ENCODE measurements at regions not wholly inside any gene's neighbourhood (a gene's known extent, or its start where the extent isn't known, plus 50 kb on each side); places are given as distances from the start of the nearest gene placed in this dataset.
"Not testable (repeated sequence)": the region's sequence is repeated elsewhere in the genome, so short reads cannot be mapped to it uniquely, and the experiment has no call there.

GRCh38 chr6:137303441-137303840 lies 84.3 kb upstream of the IFNGR1 start:
- ATAC-seq (ENCODE audit: low FRiP score in 2 of 2), result no peak
- DNase-seq, result no peak
- H3K4me3 ChIP-seq, result no peak overlapping the region
- TF ChIP-seq POLR2AphosphoS5 (IDR thresholded peaks at IDR 0.05) (no peak), CTCF (IDR thresholded peaks at IDR 0.05) (no peak), POLR2A (IDR thresholded peaks at IDR 0.05) (no peak), EP300 (IDR thresholded peaks at IDR 0.05) (no peak)
- 77 to 93% methylated on average over 2 of the region's 2 CpGs for WGBS, 2 donors
- peaks cover 0 to 2% (median 0%) of the 10 kb centered on the region in 4 donors for H3K4me1 ChIP-seq
- no peaks in the 10 kb centered on the region for H3K9me3 ChIP-seq
- H3K27ac ChIP-seq, result no peak overlapping the region
- no peaks in the 10 kb centered on the region for H3K27me3 ChIP-seq
- no peaks in the 10 kb centered on the region for H3K36me3 ChIP-seq

GRCh38 chr6:137299681-137300080 lies 80.5 kb upstream of the IFNGR1 start:
- no peaks in the 10 kb centered on the region for H3K4me1 ChIP-seq
- no peaks in the 10 kb centered on the region for H3K9me3 ChIP-seq
- H3K27me3 ChIP-seq, result no peaks in the 10 kb centered on the region
- H3K36me3 ChIP-seq, result no peaks in the 10 kb centered on the region
- no peak for DNase-seq
- H3K4me3 ChIP-seq, result no peak overlapping the region
- 50 to 62% methylated on average over 3 of the region's 3 CpGs for WGBS, 2 donors
- TF ChIP-seq EP300 (IDR thresholded peaks at IDR 0.05), result no peak
- no peak for TF ChIP-seq POLR2AphosphoS5 (IDR thresholded peaks at IDR 0.05)
- TF ChIP-seq POLR2A (IDR thresholded peaks at IDR 0.05), result no peak
- no peak for TF ChIP-seq CTCF (IDR thresholded peaks at IDR 0.05)
- no peak for ATAC-seq (ENCODE audit: low FRiP score in 2 of 2)
- H3K27ac ChIP-seq, result no peak overlapping the region

- Histone ChIP-seq H3K4me1 (no peaks in the 10 kb centered on the region), H3K9me3 (no peaks in the 10 kb centered on the region), H3K36me3 (no peaks in the 10 kb centered on the region), H3K4me3 (no peak overlapping the region), H3K27ac (no peak overlapping the region), H3K27me3 (no peaks in the 10 kb centered on the region)
- no peak for TF ChIP-seq CTCF (IDR thresholded peaks at IDR 0.05)
- DNase-seq (peak in 1 of 2 donors; percentile 42), ATAC-seq (ENCODE audit: low FRiP score in 2 of 2) (peak in 1 of 2 donors; percentile 72)
- WGBS, 2 donors, result 40 to 59% methylated on average over 5 of the region's 5 CpGs
These were observed 78.7 kb upstream of the IFNGR1 start for GRCh38 chr6:137297887-137298286.

GRCh38 chr6:137292326-137292725 lies 73.1 kb upstream of the IFNGR1 start:
- H3K9me3 ChIP-seq; DNase-seq; H3K4me3 ChIP-seq; H3K27me3 ChIP-seq; ATAC-seq (ENCODE audit: low FRiP score in 2 of 2); H3K36me3 ChIP-seq; H3K27ac ChIP-seq: not testable (repeated sequence)
- WGBS, 2 donors, result 70 to 87% methylated on average over 3 of the region's 3 CpGs
- peaks cover 0 to 10% (median 0%) of the 10 kb centered on the region in 4 donors for H3K4me1 ChIP-seq

GRCh38 chr6:137291441-137291840 lies 72.3 kb upstream of the IFNGR1 start:
- H3K9me3 ChIP-seq, result no peaks in the 10 kb centered on the region
- no peak overlapping the region for H3K27ac ChIP-seq
- ATAC-seq (ENCODE audit: low FRiP score in 2 of 2), result peak; percentile 84 to 88
- no peaks in the 10 kb centered on the region for H3K36me3 ChIP-seq
- peak in 1 of 2 donors; percentile 76 for DNase-seq
- TF ChIP-seq POLR2AphosphoS5 (IDR thresholded peaks at IDR 0.05) (peak in 1 of 2 donors; percentile 10), CTCF (IDR thresholded peaks at IDR 0.05) (no peak), POLR2A (IDR thresholded peaks at IDR 0.05) (no peak)
- no peak overlapping the region for H3K4me3 ChIP-seq
- 24 to 25% methylated on average over 3 of the region's 3 CpGs for WGBS, 2 donors
- H3K4me1 ChIP-seq, result peaks cover 0 to 10% (median 0%) of the 10 kb centered on the region in 4 donors
- no peaks in the 10 kb centered on the region for H3K27me3 ChIP-seq
